GM03348 (cell line): ENCODE measurements at regions not wholly inside any gene's neighbourhood (a gene's known extent, or its start where the extent isn't known, plus 50 kb on each side); places are given as distances from the start of the nearest gene placed in this dataset.

ENCODE experiments used
- DNase-seq: peaks from one replicate; pipeline ENCODE4 v3.0.0; 2012; ENCODE audit warnings: low spot score

GRCh38 chr14:96143906-96144305 lies 60.7 kb upstream of the BDKRB2 start:
- DNase-seq: no peak

GRCh38 chr14:96145116-96145864 lies 59.3 kb upstream of the BDKRB2 start:
- DNase-seq: peak; percentile 64

GRCh38 chr14:96146131-96146771 lies 58.4 kb upstream of the BDKRB2 start:
- DNase-seq: peak; percentile 72

GRCh38 chr14:96148631-96149030 lies 56.0 kb upstream of the BDKRB2 start:
- DNase-seq: no peak

- no peak for DNase-seq
Observed at GRCh38 chr14:96149131-96149530, 55.5 kb upstream of the BDKRB2 start.

GRCh38 chr14:96150214-96150613 lies 54.4 kb upstream of the BDKRB2 start:
- no peak for DNase-seq

- DNase-seq: no peak
Observed at GRCh38 chr14:96151242-96151641, 53.4 kb upstream of the BDKRB2 start.

GRCh38 chr14:96153003-96153402 lies 51.6 kb upstream of the BDKRB2 start:
- no peak for DNase-seq
